22Rv1 (cell line): ENCODE measurements at regions not wholly inside any gene's neighbourhood (a gene's known extent, or its start where the extent isn't known, plus 50 kb on each side); places are given as distances from the start of the nearest gene placed in this dataset.

Experiments used
- H3K27ac ChIP-seq: fragments of 450-650 bp; 2 replicates; pipeline ENCODE4 v1.5.1; 2017
- ZFX ChIP-seq: fragments of 450-650 bp; IDR thresholded peaks from 2 replicates; pipeline ENCODE4 v1.6.1; 2017; ENCODE audit warnings: antibody characterized with exemption, borderline replicate concordance
- TF ChIP-seq, protein P1 (sequence below): fragments of 450-650 bp; IDR thresholded peaks from 2 replicates; pipeline ENCODE4 v1.5.1; 2017; ENCODE audit warnings: mild to moderate bottlenecking

DNA sequence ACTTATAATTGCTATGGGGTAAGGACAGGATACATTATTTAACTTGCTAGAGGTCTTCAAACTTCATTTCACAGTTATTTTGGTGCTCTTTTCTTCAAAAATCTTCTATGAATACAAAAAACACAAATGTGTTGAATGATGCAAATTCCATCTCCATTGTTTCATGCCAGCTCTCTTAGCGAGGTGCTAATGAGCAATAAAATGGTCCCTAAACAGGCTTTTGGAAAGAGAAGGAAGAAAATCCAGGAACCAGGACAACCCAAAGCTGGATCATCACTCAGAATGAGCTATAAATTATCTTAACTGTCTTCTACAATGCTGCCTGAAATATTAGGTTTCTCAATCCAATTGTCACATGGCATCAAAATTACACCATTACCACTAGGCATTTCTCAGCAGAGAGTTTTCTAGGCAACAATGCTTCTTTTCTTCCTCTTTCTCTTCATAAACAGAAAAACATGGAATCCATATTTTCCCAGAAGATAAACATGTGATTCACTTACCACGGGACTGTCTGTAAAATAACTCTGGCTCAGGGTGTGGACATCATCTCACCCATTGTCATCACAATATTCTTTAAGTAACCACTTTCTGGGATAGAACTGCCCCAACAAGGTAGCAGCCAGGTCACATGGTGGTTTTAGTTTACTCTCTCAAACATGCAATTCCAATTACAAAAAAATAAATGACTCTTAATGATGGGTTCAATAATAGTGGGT lies 249.4 kb downstream of the NPR3 start:
- no peak for TF ChIP-seq ZFX
- TF ChIP-seq, protein P1, sequence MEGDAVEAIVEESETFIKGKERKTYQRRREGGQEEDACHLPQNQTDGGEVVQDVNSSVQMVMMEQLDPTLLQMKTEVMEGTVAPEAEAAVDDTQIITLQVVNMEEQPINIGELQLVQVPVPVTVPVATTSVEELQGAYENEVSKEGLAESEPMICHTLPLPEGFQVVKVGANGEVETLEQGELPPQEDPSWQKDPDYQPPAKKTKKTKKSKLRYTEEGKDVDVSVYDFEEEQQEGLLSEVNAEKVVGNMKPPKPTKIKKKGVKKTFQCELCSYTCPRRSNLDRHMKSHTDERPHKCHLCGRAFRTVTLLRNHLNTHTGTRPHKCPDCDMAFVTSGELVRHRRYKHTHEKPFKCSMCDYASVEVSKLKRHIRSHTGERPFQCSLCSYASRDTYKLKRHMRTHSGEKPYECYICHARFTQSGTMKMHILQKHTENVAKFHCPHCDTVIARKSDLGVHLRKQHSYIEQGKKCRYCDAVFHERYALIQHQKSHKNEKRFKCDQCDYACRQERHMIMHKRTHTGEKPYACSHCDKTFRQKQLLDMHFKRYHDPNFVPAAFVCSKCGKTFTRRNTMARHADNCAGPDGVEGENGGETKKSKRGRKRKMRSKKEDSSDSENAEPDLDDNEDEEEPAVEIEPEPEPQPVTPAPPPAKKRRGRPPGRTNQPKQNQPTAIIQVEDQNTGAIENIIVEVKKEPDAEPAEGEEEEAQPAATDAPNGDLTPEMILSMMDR: no peak
- H3K27ac ChIP-seq: no peak overlapping the region

DNA sequence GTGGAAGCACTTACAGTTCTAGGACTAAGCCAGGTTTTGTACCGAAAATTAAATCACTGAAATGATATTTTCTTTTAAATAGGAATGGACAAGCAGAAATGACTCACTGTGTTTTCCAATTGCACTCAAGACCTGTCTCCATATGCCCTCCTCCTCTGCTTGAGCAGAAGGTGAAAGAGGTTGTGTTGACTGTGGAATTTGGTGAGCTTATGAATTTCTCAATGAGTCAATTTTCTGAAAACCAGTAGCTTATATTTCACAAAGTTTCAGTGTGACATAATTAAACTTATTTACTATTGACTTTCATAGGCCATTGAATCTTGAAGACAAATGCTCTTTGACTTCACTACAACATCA lies 249.9 kb downstream of the NPR3 start:
- TF ChIP-seq, protein P1: no peak
- no peak for TF ChIP-seq ZFX
- H3K27ac ChIP-seq: no peak overlapping the region

DNA sequence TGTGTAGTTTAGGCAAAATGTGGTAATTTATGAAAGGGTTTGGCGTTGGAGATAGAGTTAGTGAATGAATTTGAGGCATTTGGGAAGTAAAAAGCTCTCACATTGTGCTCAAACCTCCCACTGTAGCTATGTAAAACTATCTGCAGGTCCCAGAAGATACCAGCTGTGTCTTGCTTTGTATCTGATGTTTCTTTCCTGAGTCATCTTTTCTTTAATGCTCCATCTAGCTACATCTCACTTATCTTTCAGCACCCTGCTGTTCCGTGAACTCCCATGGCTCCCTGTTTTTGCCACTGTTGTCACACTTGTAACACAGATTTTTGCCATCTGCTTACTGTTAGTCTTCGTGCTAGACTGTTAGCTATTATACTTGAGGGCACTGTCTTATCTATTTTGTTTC lies 253.1 kb downstream of the NPR3 start:
- no peak overlapping the region for H3K27ac ChIP-seq
- no peak for TF ChIP-seq ZFX
- TF ChIP-seq, protein P1: no peak

DNA sequence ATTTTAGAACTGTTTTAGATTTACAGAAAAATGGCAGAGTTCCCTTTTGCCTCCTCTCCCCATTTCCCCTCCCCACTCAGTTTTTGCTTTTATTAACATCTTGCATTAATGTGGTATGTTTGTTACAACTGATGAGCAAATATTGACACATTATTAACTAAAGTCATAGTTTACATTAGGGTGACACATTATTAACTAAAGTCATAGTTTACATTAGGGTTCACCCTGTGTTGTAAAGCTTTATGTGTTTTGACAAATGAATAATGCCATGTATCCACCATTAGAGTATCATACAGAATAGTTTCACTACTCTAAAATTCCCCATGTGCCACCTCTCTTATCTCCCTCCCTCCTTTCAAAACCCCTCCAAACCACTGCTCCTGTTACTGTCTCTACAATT lies 262.5 kb downstream of the NPR3 start:
- TF ChIP-seq, protein P1: no peak
- no peak for TF ChIP-seq ZFX
- no peak overlapping the region for H3K27ac ChIP-seq

DNA sequence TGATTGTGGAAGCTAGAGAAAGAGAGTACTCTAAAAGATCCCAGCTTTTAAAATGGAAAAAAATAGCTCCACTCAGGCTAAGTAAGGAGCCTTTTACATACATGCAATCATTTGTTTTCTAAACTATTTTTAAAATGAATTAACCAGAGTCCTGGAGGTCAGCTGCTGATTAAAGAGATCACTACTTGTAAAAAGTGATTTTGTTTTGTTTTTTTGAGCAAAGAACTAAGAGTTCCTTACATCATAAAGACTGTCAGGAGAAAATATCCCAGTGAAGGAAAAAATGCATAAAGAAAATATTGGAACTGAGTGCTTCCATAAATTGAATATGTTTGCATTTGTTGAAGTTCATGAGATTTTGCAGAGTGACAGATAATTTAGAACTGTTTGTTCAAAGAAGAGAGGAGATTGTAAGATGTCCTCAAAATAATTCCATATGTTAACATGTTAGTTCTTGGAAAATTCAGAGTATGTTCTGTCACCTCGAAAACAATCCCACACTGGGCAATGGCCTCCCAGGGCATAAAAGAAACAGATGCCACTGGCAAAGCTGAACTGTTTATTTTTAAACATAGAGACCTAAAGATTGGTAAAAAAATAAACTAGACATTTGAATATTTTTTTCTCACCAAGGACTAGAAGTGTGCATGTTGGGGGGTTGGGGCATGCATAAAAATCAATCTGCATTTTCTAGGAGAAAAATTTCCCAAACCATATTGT lies 264.7 kb downstream of the NPR3 start:
- H3K27ac ChIP-seq: no peak overlapping the region

DNA sequence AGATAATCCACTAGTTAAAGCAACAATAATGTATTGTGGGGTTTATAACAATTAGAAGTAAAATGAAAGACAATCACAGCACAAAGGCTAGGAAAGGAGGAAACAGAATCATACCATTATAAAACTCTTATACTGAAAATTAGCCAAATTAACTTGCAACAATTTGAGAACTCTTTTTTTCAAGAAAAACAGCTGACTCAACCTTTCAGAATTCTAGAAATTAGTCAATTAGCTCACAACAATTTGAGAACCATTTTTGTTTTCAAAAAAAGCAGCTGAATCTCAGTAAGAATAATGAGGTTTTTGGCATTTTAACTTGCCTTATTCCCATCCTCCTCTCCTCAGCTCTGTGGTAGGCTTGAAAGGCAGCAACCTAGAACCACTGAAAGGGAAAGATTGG lies 269.9 kb downstream of the NPR3 start:
- TF ChIP-seq, protein P1: no peak
- no peak for TF ChIP-seq ZFX
- no peak overlapping the region for H3K27ac ChIP-seq

More for the DNA sequence above, 264.7 kb downstream of the NPR3 start:
- TF ChIP-seq, protein P1: no peak
- TF ChIP-seq ZFX: no peak
